B cell (primary cell): ENCODE measurements at regions not wholly inside any gene's neighbourhood (a gene's known extent, or its start where the extent isn't known, plus 50 kb on each side); places are given as distances from the start of the nearest gene placed in this dataset.

Experiments used
- ATAC-seq: fragments of 200-7000 bp; cut with Tn5 transposase; one replicate; pipeline ENCODE4 v1.10.0; 2021; ENCODE audit warnings: low read depth, mild to moderate bottlenecking, moderate number of reproducible peaks, moderate library complexity
- CTCF ChIA-PET: fragments of 350-600 bp; sonication (Branson Sonifier 250); formaldehyde crosslinking; loops from one replicate; lab custom pipeline; 2021; ENCODE audit warnings: antibody characterized with exemption, inconsistent platforms; lab: Charles Lee
- POLR2A ChIA-PET: fragments of 350-600 bp; sonication (Branson Sonifier 250); formaldehyde crosslinking; loops from one replicate; lab custom pipeline; 2021; ENCODE audit warnings: antibody characterized with exemption; lab: Charles Lee
- DNase-seq: peaks from one replicate; pipeline ENCODE4 v3.0.0; 2013
- H2AFZ ChIP-seq: 2 replicates; pipeline ENCODE4 v1.6.1; 2012; ENCODE audit warnings: mild to moderate bottlenecking, low read depth, low read length; ENCODE audit not compliant: insufficient read depth, poor library complexity, severe bottlenecking
- H3K27ac ChIP-seq, 2 donors: 1 replicate in 1 of 2; 2 replicates in 1 of 2; pipeline ENCODE4 v1.5.1; 2012 to 2013; ENCODE audit warnings: low read length in 2 of 2, mild to moderate bottlenecking in 2 of 2, moderate library complexity in 1 of 2
- H3K27me3 ChIP-seq, 4 experiments: fragments of 200-600 bp in 1 of 4; sonication (generic) in 1 of 4; replicated peaks in 1 of 4; 1 replicate in 2 of 4; 2 replicates in 2 of 4; pipeline versions ENCODE4 v1.6.1 to v1.7.0; 2013 to 2016; ENCODE audit warnings: low read length in 3 of 4, mild to moderate bottlenecking in 2 of 4, mixed read lengths in 1 of 4, moderate library complexity in 1 of 4; ENCODE audit not compliant: insufficient read depth in 4 of 4, control insufficient read depth in 3 of 4; ENCODE audit errors: control extremely low read depth in 1 of 4
- H3K36me3 ChIP-seq, 2 experiments: replicated peaks in 1 of 2; 1 replicate in 1 of 2; 2 replicates in 1 of 2; pipeline versions ENCODE4 v1.6.1 to v1.7.1; 2013; ENCODE audit warnings: low read length in 1 of 2; ENCODE audit not compliant: insufficient read depth in 2 of 2, control insufficient read depth in 1 of 2; ENCODE audit errors: control extremely low read depth in 1 of 2, extremely low read depth in 1 of 2
- H3K4me1 ChIP-seq, 2 donors: fragments of 200-600 bp in 1 of 2; sonication (generic) in 1 of 2; 1 replicate in 1 of 2; 2 replicates in 1 of 2; pipeline versions ENCODE4 v1.5.1 to v1.6.1; 2013 to 2017; ENCODE audit warnings: low read length in 2 of 2; ENCODE audit not compliant: control insufficient read depth in 2 of 2, insufficient read depth in 2 of 2
- H3K4me2 ChIP-seq: replicated peaks from 2 replicates; pipeline ENCODE3; 2012; ENCODE audit warnings: mild to moderate bottlenecking, low read depth, low read length; ENCODE audit not compliant: poor library complexity, severe bottlenecking
- H3K4me3 ChIP-seq, 5 experiments: fragments of 200-600 bp in 1 of 5; sonication (generic) in 1 of 5; 1 replicate in 3 of 5; 2 replicates in 2 of 5; pipeline versions ENCODE4 v1.5.1 to v1.7.0; 2011 to 2016; ENCODE audit warnings: low read length in 4 of 5, mild to moderate bottlenecking in 4 of 5, low read depth in 2 of 5, control low read depth in 1 of 5, moderate library complexity in 1 of 5; ENCODE audit not compliant: insufficient read depth in 1 of 5; ENCODE audit errors: control extremely low read depth in 1 of 5, extremely low read depth in 1 of 5
- H3K79me2 ChIP-seq: fragments of 200-600 bp; sonication (generic); one replicate; pipeline ENCODE4 v1.6.0; 2016; ENCODE audit warnings: low read length; ENCODE audit not compliant: control insufficient read depth, insufficient read depth
- H3K9ac ChIP-seq: fragments of 200-600 bp; sonication (generic); 2 replicates; pipeline ENCODE4 v1.6.1; 2017; ENCODE audit warnings: mild to moderate bottlenecking, low read length, moderate library complexity
- H3K9me3 ChIP-seq, 3 donors: one replicate each; pipeline versions ENCODE4 v1.6.1 to v1.7.1; 2013; ENCODE audit warnings: low read length in 2 of 3; ENCODE audit not compliant: control insufficient read depth in 2 of 3, insufficient read depth in 1 of 3; ENCODE audit errors: control extremely low read depth in 1 of 3
- H4K20me1 ChIP-seq: 2 replicates; pipeline ENCODE4 v1.6.0; 2012; ENCODE audit warnings: mild to moderate bottlenecking, low read length; ENCODE audit not compliant: insufficient read depth, control insufficient read depth, poor library complexity, severe bottlenecking
- H3K27ac Mint-ChIP-seq: one replicate; pipeline ENCODE4 v1.8.0; 2021; ENCODE audit warnings: mixed read lengths
- H3K27me3 Mint-ChIP-seq: one replicate; pipeline ENCODE4 v1.8.0; 2021; ENCODE audit warnings: mixed read lengths
- H3K4me1 Mint-ChIP-seq: one replicate; pipeline ENCODE4 v1.8.0; 2021; ENCODE audit warnings: mixed read lengths
- H3K4me3 Mint-ChIP-seq: one replicate; pipeline ENCODE4 v1.8.0; 2021; ENCODE audit warnings: mixed read lengths
- H3K9me3 Mint-ChIP-seq: one replicate; pipeline ENCODE4 v1.8.0; 2022; ENCODE audit warnings: mixed read lengths; ENCODE audit not compliant: insufficient read depth
- CTCF ChIP-seq: fragments of 200-600 bp; IDR thresholded peaks from one replicate; pipeline ENCODE4 v1.8.0; 2022; ENCODE audit warnings: antibody characterized with exemption, mild to moderate bottlenecking
- EZH2 ChIP-seq: IDR thresholded peaks from 2 replicates; pipeline ENCODE4 v1.6.1; 2012; ENCODE audit warnings: borderline replicate concordance, low read depth, mild to moderate bottlenecking, moderate library complexity, low read length; ENCODE audit not compliant: insufficient read depth, poor library complexity, severe bottlenecking
- WGBS: methylation state at CpG from one replicate; pipeline ENCODE4 v1.1.5; 2013; ENCODE audit warnings: missing lambda C conversion rate; ENCODE audit not compliant: insufficient coverage; 5-methylcytosine and 5-hydroxymethylcytosine counted together
- intact Hi-C: fragments of 100-400 bp; cut with micrococcal nuclease; formaldehyde crosslinking; loops from one replicate; pipeline ENCODE4 v1.10.0; 2022

GRCh38 chr11:80227915-80228314, 787.1 kb upstream of the TENM4 start:
- ChIA-PET POLR2A (no interaction called here), CTCF (no interaction called here)
- intact Hi-C loops = no loop called here
- Histone ChIP-seq H3K27me3 (no peaks in the 10 kb centered on the region), H3K4me1 (no peaks in the 10 kb centered on the region), H4K20me1 (no peaks in the 10 kb centered on the region), H3K79me2 (no peaks in the 10 kb centered on the region), H3K27ac (no peak overlapping the region), H3K9ac (no peak overlapping the region), H3K4me3 (no peak overlapping the region), H2AFZ (no peak overlapping the region), H3K4me2 (no peak overlapping the region), H3K9me3 (peaks cover 4 to 13% (median 8%) of the 10 kb centered on the region in 3 donors), H3K36me3 (no peaks in the 10 kb centered on the region)
- H3K9me3 Mint-ChIP-seq = peaks cover 9% of the 10 kb centered on the region
- no peak overlapping the region for H3K27ac Mint-ChIP-seq
- DNase-seq (no peak), ATAC-seq (no peak)
- H3K4me1 Mint-ChIP-seq = no peaks in the 10 kb centered on the region
- H3K4me3 Mint-ChIP-seq = no peak overlapping the region
- TF ChIP-seq CTCF = no peak
- TF ChIP-seq EZH2 = no peak
- no peaks in the 10 kb centered on the region for H3K27me3 Mint-ChIP-seq

DNA sequence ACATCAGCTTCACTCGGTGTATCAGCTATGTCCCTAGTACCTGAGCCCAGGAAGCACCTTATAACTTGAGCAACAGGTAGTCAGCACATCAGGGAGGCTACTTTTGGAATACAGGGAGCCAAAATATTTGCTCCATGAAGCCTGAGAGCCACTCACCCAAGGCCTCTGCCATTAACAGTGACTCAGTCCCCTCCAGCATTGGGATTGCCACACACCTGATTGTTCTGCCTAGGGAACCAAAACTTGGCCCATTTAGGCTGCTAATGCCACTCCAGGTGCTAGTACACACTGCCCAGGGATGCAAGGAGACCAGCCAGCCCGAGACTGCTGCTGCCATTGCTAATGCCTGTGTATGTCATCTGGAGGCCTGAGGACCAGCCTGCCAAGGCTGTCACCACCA, 773.6 kb upstream of the TENM4 start:
- intact Hi-C loops = no loop called here
- H3K27ac Mint-ChIP-seq = no peak overlapping the region
- no peak overlapping the region for H3K4me3 Mint-ChIP-seq
- peaks cover 2% of the 10 kb centered on the region for H3K9me3 Mint-ChIP-seq
- WGBS = 74% methylated on average over 2 of the region's 2 CpGs
- Histone ChIP-seq H3K27me3 (no peaks in the 10 kb centered on the region), H2AFZ (no peak overlapping the region), H3K36me3 (no peaks in the 10 kb centered on the region), H3K9ac (no peak overlapping the region), H3K4me3 (no peak overlapping the region), H3K9me3 (peaks cover 0 to 5% (median 0%) of the 10 kb centered on the region in 3 donors), H3K4me1 (no peaks in the 10 kb centered on the region), H3K79me2 (no peaks in the 10 kb centered on the region), H3K27ac (no peak overlapping the region), H4K20me1 (no peaks in the 10 kb centered on the region), H3K4me2 (no peak overlapping the region)
- no peaks in the 10 kb centered on the region for H3K27me3 Mint-ChIP-seq
- DNase-seq (no peak), ATAC-seq (no peak)
- no peak for TF ChIP-seq CTCF
- TF ChIP-seq EZH2 = no peak
- ChIA-PET CTCF (no interaction called here), POLR2A (no interaction called here)
- H3K4me1 Mint-ChIP-seq = no peaks in the 10 kb centered on the region
